CD14-positive monocyte (primary cell): ENCODE measurements at regions not wholly inside any gene's neighbourhood (a gene's known extent, or its start where the extent isn't known, plus 50 kb on each side); places are given as distances from the start of the nearest gene placed in this dataset.

Experiments used
- DNase-seq, 3 donors: peaks; one replicate each; pipeline ENCODE4 v3.0.0-alpha.2; 2011 to 2022
- H2AFZ ChIP-seq: 2 replicates; pipeline ENCODE4 v1.6.0; 2012; ENCODE audit warnings: mild to moderate bottlenecking, low read depth, low read length, inconsistent platforms; ENCODE audit not compliant: insufficient read depth, poor library complexity, severe bottlenecking
- H3K27ac ChIP-seq, 2 donors: 1 replicate in 1 of 2; 2 replicates in 1 of 2; pipeline ENCODE4 v1.5.1; 2012 to 2013; ENCODE audit warnings: low read length in 2 of 2, control low read depth in 1 of 2, inconsistent platforms in 1 of 2, low read depth in 1 of 2, mild to moderate bottlenecking in 1 of 2
- H3K27me3 ChIP-seq, 2 donors: one replicate each; pipeline versions ENCODE4 v1.6.0 to v1.6.1; 2011 to 2013; ENCODE audit warnings: low read length in 2 of 2; ENCODE audit not compliant: control insufficient read depth in 2 of 2, insufficient read depth in 2 of 2
- H3K36me3 ChIP-seq, 2 donors: replicated peaks in 1 of 2; 1 replicate in 1 of 2; 2 replicates in 1 of 2; pipeline versions ENCODE4 v1.5.1 to v1.6.1; 2012 to 2013; ENCODE audit warnings: low read length in 2 of 2, control low read depth in 1 of 2, inconsistent platforms in 1 of 2, mild to moderate bottlenecking in 1 of 2; ENCODE audit not compliant: insufficient read depth in 2 of 2, control insufficient read depth in 1 of 2
- H3K4me1 ChIP-seq, 2 donors: 1 replicate in 1 of 2; 2 replicates in 1 of 2; pipeline versions ENCODE4 v1.5.1 to v1.6.1; 2012 to 2013; ENCODE audit warnings: low read length in 2 of 2, control low read depth in 1 of 2, inconsistent platforms in 1 of 2, mild to moderate bottlenecking in 1 of 2, moderate library complexity in 1 of 2; ENCODE audit not compliant: insufficient read depth in 2 of 2, control insufficient read depth in 1 of 2
- H3K4me2 ChIP-seq: replicated peaks from 2 replicates; pipeline ENCODE3; 2012; ENCODE audit warnings: low read length, moderate library complexity, mild to moderate bottlenecking; ENCODE audit not compliant: poor library complexity, severe bottlenecking; ENCODE audit errors: extremely low read depth
- H3K4me3 ChIP-seq, 3 experiments: fragments of 200-600 bp in 1 of 3; sonication (generic) in 1 of 3; replicated peaks in 1 of 3; 1 replicate in 2 of 3; 2 replicates in 1 of 3; pipeline ENCODE4 v1.5.1; 2011 to 2013; ENCODE audit warnings: low read length in 3 of 3, mild to moderate bottlenecking in 3 of 3, control low read depth in 2 of 3, low read depth in 2 of 3, inconsistent platforms in 1 of 3, moderate library complexity in 1 of 3
- H3K79me2 ChIP-seq: 2 replicates; pipeline ENCODE4 v1.6.0; 2012; ENCODE audit warnings: mild to moderate bottlenecking, control low read depth, inconsistent platforms, low read length, moderate library complexity; ENCODE audit not compliant: insufficient read depth
- H3K9ac ChIP-seq: 2 replicates; pipeline ENCODE4 v1.6.0; 2017; ENCODE audit warnings: low read length, mild to moderate bottlenecking; ENCODE audit not compliant: insufficient read depth, poor library complexity, severe bottlenecking
- H3K9me3 ChIP-seq, 2 donors: replicated peaks in 1 of 2; 1 replicate in 1 of 2; 2 replicates in 1 of 2; pipeline versions ENCODE4 v1.5.1 to v1.6.1; 2012 to 2013; ENCODE audit warnings: low read length in 2 of 2, control low read depth in 1 of 2; ENCODE audit not compliant: control insufficient read depth in 1 of 2, insufficient read depth in 1 of 2
- H4K20me1 ChIP-seq: 2 replicates; pipeline ENCODE4 v1.6.0; 2012; ENCODE audit warnings: mild to moderate bottlenecking, low read length, control low read depth, moderate library complexity; ENCODE audit not compliant: insufficient read depth
- H3K27ac Mint-ChIP-seq, 7 donors: one replicate each; pipeline ENCODE4 v1.8.0; 2020; ENCODE audit warnings: mild to moderate bottlenecking in 7 of 7, mixed read lengths in 7 of 7, moderate library complexity in 6 of 7, inconsistent platforms in 2 of 7
- H3K27me3 Mint-ChIP-seq, 3 donors: one replicate each; pipeline ENCODE4 v1.8.0; 2021 to 2022; ENCODE audit warnings: low read depth in 3 of 3, mild to moderate bottlenecking in 3 of 3, mixed read lengths in 3 of 3, moderate library complexity in 3 of 3, inconsistent platforms in 1 of 3
- H3K36me3 Mint-ChIP-seq, 2 donors: one replicate each; pipeline ENCODE4 v1.8.0; 2020; ENCODE audit warnings: mixed read lengths in 2 of 2, inconsistent platforms in 1 of 2, mild to moderate bottlenecking in 1 of 2
- H3K4me1 Mint-ChIP-seq: one replicate; pipeline ENCODE4 v1.8.0; 2020; ENCODE audit warnings: mild to moderate bottlenecking, mixed read lengths
- H3K4me3 Mint-ChIP-seq, 2 donors: one replicate each; pipeline ENCODE4 v1.8.0; 2020; ENCODE audit warnings: mild to moderate bottlenecking in 2 of 2, mixed read lengths in 2 of 2, moderate library complexity in 1 of 2
- H3K9me3 Mint-ChIP-seq, 7 donors: one replicate each; pipeline ENCODE4 v1.8.0; 2020 to 2022; ENCODE audit warnings: mixed read lengths in 7 of 7, mild to moderate bottlenecking in 6 of 7, moderate library complexity in 6 of 7, inconsistent platforms in 2 of 7
- WGBS: methylation state at CpG from one replicate; pipeline ENCODE4 v1.1.5; 2013; ENCODE audit warnings: missing lambda C conversion rate; ENCODE audit not compliant: insufficient coverage; 5-methylcytosine and 5-hydroxymethylcytosine counted together
- intact Hi-C, 2 donors: fragments of 100-400 bp; cut with micrococcal nuclease; formaldehyde crosslinking; loops; one replicate each; pipeline versions ENCODE4 v1.15.0 to v1.15.1; 2023
- TF ChIP-seq, protein P1 (sequence below): fragments of 200-600 bp; IDR thresholded peaks from one replicate; pipeline ENCODE4 v1.8.0; 2022; ENCODE audit warnings: antibody characterized with exemption, mild to moderate bottlenecking

DNA sequence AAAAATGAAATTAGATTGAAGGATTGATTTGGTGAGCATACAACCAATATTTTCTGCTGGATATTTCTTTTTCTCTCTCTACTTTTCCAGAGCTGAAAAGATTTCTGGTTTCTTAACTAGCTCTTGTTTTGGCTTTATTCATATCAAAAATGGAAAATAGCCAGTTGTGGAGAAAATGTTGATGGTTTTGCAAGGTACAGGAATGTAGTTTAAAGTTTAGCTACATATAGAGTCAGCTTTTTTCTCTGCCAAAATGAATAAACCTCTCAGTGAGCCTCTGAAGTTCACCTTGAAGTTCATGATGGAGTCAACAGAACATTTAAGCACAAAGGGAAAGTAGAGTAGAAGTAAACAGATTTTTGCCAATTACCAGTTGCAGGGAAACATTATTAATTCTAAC is 720.5 kb upstream of the ALCAM start:
- Mint-ChIP-seq H3K9me3 (peaks cover 0 to 2% (median 0%) of the 10 kb centered on the region in 7 donors), H3K4me3 (no peak overlapping the region), H3K27ac (no peak overlapping the region), H3K27me3 (peaks cover 0 to 3% (median 2%) of the 10 kb centered on the region in 3 donors), H3K36me3 (no peaks in the 10 kb centered on the region), H3K4me1 (no peaks in the 10 kb centered on the region)
- H3K27me3 ChIP-seq = no peaks in the 10 kb centered on the region
- H3K27ac ChIP-seq = no peak overlapping the region
- DNase-seq = no peak
- H2AFZ ChIP-seq = no peak overlapping the region
- TF ChIP-seq, protein P1, sequence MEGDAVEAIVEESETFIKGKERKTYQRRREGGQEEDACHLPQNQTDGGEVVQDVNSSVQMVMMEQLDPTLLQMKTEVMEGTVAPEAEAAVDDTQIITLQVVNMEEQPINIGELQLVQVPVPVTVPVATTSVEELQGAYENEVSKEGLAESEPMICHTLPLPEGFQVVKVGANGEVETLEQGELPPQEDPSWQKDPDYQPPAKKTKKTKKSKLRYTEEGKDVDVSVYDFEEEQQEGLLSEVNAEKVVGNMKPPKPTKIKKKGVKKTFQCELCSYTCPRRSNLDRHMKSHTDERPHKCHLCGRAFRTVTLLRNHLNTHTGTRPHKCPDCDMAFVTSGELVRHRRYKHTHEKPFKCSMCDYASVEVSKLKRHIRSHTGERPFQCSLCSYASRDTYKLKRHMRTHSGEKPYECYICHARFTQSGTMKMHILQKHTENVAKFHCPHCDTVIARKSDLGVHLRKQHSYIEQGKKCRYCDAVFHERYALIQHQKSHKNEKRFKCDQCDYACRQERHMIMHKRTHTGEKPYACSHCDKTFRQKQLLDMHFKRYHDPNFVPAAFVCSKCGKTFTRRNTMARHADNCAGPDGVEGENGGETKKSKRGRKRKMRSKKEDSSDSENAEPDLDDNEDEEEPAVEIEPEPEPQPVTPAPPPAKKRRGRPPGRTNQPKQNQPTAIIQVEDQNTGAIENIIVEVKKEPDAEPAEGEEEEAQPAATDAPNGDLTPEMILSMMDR = no peak
- H3K4me1 ChIP-seq = no peaks in the 10 kb centered on the region
- no peak overlapping the region for H3K4me2 ChIP-seq
- no peaks in the 10 kb centered on the region for H3K36me3 ChIP-seq
- no peaks in the 10 kb centered on the region for H3K9me3 ChIP-seq
- no peak overlapping the region for H3K4me3 ChIP-seq
- H4K20me1 ChIP-seq = no peaks in the 10 kb centered on the region
- H3K79me2 ChIP-seq = no peaks in the 10 kb centered on the region
- intact Hi-C loops = no loop called here
- H3K9ac ChIP-seq = no peak overlapping the region

DNA sequence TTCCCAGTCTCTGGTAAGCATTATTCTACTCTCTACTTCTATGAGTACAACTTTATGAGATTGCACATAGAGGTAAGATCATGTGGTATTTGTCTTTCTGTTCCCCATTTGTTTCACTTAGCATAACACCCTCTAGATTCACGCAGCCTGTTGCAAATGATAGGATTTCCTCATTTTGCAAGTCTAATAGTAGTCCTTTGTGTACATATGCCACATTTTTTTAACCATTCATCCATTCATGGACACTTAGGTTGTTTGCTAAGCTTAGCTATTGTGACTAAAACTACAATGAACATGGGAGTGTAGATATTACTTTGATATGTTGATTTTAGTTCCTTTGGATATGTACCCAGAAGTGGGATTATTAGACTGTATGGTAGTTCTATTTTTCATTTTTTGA is 717.9 kb upstream of the ALCAM start:
- Histone ChIP-seq H3K36me3 (no peaks in the 10 kb centered on the region), H3K27me3 (no peaks in the 10 kb centered on the region), H3K4me2 (no peak overlapping the region), H3K9ac (no peak overlapping the region), H3K4me1 (no peaks in the 10 kb centered on the region), H3K27ac (no peak overlapping the region), H3K79me2 (no peaks in the 10 kb centered on the region), H4K20me1 (no peaks in the 10 kb centered on the region), H2AFZ (no peak overlapping the region), H3K4me3 (no peak overlapping the region), H3K9me3 (peaks cover 0 to 4% of the 10 kb centered on the region in 2 donors)
- intact Hi-C loops = no loop called here
- H3K4me1 Mint-ChIP-seq = no peaks in the 10 kb centered on the region
- WGBS = no CpG with 5 or more reads among the region's 1 CpG
- peaks cover 0 to 6% (median 3%) of the 10 kb centered on the region in 7 donors for H3K9me3 Mint-ChIP-seq
- no peak overlapping the region for H3K4me3 Mint-ChIP-seq
- no peak overlapping the region for H3K27ac Mint-ChIP-seq
- TF ChIP-seq, protein P1 = no peak
- H3K27me3 Mint-ChIP-seq = peaks cover 0 to 3% (median 2%) of the 10 kb centered on the region in 3 donors
- H3K36me3 Mint-ChIP-seq = no peaks in the 10 kb centered on the region
- DNase-seq = no peak
